GM21381 (cell line): ENCODE measurements at regions not wholly inside any gene's neighbourhood (a gene's known extent, or its start where the extent isn't known, plus 50 kb on each side); places are given as distances from the start of the nearest gene placed in this dataset.
"Not testable (repeated sequence)": the region's sequence is repeated elsewhere in the genome, so short reads cannot be mapped to it uniquely, and the experiment has no call there.

Source experiments
- ATAC-seq: cut with Tn5 transposase; IDR thresholded peaks from one replicate; pipeline ENCODE4 v1.9.1; 2021; ENCODE audit warnings: mild to moderate bottlenecking, moderate library complexity; ENCODE audit not compliant: unreplicated experiment

- peak; percentile 24 for ATAC-seq
These were observed 165.9 kb upstream of the PPP1R3A start for GRCh38 chr7:114084472-114085312.

- ATAC-seq, result no peak
These were observed 165.2 kb upstream of the PPP1R3A start for GRCh38 chr7:114084002-114084471.

- no peak for ATAC-seq
These were observed 164.6 kb upstream of the PPP1R3A start for GRCh38 chr7:114083166-114084001.

GRCh38 chr7:114082642-114083165, 163.9 kb upstream of the PPP1R3A start:
- ATAC-seq, result no peak

- no peak for ATAC-seq
These were observed 163.0 kb upstream of the PPP1R3A start for GRCh38 chr7:114081606-114082425.

GRCh38 chr7:114077158-114077524, 158.3 kb upstream of the PPP1R3A start:
- ATAC-seq, result not testable (repeated sequence)

- not testable (repeated sequence) for ATAC-seq
These were observed 157.8 kb upstream of the PPP1R3A start for GRCh38 chr7:114076392-114077157.

- no peak for ATAC-seq
These were observed 154.9 kb upstream of the PPP1R3A start for GRCh38 chr7:114073701-114074100.

- ATAC-seq, result no peak
These were observed 151.4 kb upstream of the PPP1R3A start for GRCh38 chr7:114070246-114070645.

GRCh38 chr7:114062810-114063209, 144.0 kb upstream of the PPP1R3A start:
- ATAC-seq, result no peak

- peak; percentile 74 for ATAC-seq
These were observed 133.1 kb upstream of the PPP1R3A start for GRCh38 chr7:114051871-114052331.

- no peak for ATAC-seq
These were observed 131.8 kb upstream of the PPP1R3A start for GRCh38 chr7:114050571-114050970.

- no peak for ATAC-seq
These were observed 129.8 kb upstream of the PPP1R3A start for GRCh38 chr7:114048386-114049235.

- no peak for ATAC-seq
These were observed 129.1 kb upstream of the PPP1R3A start for GRCh38 chr7:114047889-114048288.

- ATAC-seq, result no peak
These were observed 114.7 kb upstream of the PPP1R3A start for GRCh38 chr7:114033475-114033874.

- peak; percentile 89 for ATAC-seq
These were observed 107.8 kb upstream of the PPP1R3A start for GRCh38 chr7:114026486-114027089.

GRCh38 chr7:114021135-114021534, 102.3 kb upstream of the PPP1R3A start:
- ATAC-seq, result no peak

GRCh38 chr7:114008696-114009095, 89.9 kb upstream of the PPP1R3A start:
- no peak for ATAC-seq
